HG03139 (cell line): ENCODE measurements at regions not wholly inside any gene's neighbourhood (a gene's known extent, or its start where the extent isn't known, plus 50 kb on each side); places are given as distances from the start of the nearest gene placed in this dataset.
"Not testable (repeated sequence)": the region's sequence is repeated elsewhere in the genome, so short reads cannot be mapped to it uniquely, and the experiment has no call there.

Experiments used
- ATAC-seq: cut with Tn5 transposase; IDR thresholded peaks from one replicate; pipeline ENCODE4 v1.9.1; 2021; ENCODE audit not compliant: unreplicated experiment

GRCh38 chr4:151864068-151864467 lies 103.3 kb upstream of the GATB start:
- ATAC-seq, result no peak

GRCh38 chr4:151862766-151863165 lies 102.0 kb upstream of the GATB start:
- no peak for ATAC-seq

- ATAC-seq, result no peak
Measured at GRCh38 chr4:151860561-151861093, 99.8 kb upstream of the GATB start.

GRCh38 chr4:151859641-151860040 lies 98.8 kb upstream of the GATB start:
- no peak for ATAC-seq

- no peak for ATAC-seq
Measured at GRCh38 chr4:151858356-151858755, 97.5 kb upstream of the GATB start.

DNA sequence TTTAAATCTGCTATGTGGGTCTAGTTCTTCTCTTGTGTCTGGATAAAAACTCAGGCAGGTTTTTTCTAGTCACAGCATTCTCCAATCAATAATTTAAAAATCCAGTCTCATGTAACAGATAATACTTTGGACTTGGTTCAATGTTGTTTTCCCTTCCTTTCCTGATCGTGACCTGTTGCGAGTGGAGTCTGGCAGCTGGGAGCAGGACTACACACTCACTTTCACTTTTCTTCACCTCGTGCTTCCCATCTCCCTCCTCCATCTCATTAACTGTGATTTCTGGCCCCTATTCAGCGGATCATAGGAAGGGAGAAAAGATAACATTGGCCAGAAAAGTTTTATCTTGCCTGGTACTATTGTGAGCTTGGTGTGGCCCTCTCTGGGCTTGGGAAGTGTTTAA lies 96.6 kb upstream of the GATB start:
- no peak for ATAC-seq

DNA sequence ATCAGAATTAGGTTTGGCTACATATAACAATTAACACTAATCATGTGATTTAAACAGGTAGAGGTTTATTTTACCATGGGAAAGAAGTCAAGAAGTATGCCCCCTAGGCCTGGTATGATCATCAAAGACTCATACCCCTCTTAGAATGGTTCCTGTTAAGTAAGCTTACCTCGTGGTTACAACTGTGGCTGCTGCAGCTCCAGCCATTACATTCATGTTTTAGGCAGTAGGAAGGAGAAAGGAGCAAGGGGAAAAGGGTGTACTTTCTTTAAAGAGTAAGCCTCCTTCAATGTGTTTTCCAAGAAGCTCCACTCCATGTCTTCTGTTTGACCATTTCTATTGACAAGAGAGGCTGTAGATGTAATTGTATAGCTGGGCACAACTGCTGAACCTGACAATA lies 94.9 kb upstream of the GATB start:
- no peak for ATAC-seq

DNA sequence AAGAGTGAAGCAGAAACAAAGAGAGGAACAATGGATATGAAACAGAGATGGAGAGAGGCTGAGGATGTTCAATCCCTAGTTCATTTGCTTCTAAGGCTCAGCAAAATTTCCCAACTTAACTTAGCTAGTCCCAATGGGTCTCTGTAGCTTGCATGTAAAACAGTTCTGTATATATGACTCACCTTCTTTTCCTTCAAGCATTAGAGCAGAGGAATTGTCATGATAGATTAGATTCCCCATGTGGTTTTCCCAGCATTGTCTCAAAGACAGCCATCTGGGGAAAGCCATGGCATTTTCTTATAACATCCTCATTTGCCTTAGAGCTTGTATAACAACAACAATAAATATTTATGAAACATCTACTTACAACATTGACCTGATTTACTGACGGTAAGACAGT lies 93.9 kb upstream of the GATB start:
- no peak for ATAC-seq

DNA sequence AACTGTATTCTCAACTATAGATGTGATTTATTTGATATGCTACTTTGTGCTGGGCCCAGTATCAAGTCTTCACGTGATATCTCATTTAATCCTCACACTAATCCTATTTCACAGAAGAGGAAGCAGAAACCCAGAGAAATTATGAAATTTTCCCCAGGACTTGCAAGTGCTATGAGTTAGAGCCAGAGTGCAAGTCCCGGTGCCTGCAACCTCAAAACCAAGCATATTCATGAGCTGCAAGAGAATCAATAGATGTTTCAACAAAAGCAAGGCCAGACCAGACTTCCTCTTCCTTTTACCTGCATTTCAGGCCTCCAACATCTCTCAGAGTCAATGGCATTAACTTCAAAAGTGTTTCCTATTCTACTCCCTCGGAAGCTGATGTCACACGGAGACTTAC lies 92.2 kb upstream of the GATB start:
- no peak for ATAC-seq

DNA sequence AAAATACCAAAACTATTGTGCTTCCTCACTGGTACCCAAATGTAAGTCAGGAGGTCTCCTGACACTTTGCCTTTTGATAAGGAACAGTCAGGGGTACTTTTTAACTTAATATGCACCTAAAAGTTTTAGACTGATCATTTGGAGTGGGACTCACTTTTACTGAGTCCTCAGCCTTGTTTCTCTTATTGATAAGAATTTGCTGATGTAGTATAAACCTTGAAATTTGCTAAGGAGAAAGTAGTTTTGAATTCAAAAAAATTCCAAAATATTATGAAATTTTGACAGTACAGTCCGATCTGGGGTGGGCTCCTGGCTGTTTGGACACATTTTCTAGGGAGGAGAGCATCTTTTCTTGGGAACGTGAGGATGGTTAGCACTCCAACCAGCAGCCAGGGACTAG lies 91.4 kb upstream of the GATB start:
- ATAC-seq, result no peak

GRCh38 chr4:151851354-151851753 lies 90.5 kb upstream of the GATB start:
- ATAC-seq, result no peak

DNA sequence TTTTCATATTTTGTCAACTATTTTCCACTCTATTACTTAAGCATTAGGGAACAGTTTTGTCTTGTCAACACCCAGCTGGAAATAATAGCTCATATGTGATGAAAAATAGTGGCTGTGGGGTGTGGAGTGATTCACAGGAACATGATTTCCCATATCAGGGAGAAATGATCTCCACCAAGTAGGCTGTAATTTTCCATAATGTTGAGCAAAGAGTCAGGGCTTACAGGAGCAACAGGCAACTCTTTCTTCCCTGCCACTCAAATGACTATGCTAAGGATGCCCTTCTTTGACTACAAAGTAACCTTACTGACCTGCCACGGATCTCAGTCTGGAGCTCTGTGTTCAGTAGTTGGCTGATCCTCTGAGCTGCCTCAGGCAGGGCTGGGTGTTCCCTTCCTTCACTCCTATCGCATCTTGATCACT lies 90.0 kb upstream of the GATB start:
- no peak for ATAC-seq

GRCh38 chr4:151845551-151845950 lies 84.7 kb upstream of the GATB start:
- not testable (repeated sequence) for ATAC-seq

DNA sequence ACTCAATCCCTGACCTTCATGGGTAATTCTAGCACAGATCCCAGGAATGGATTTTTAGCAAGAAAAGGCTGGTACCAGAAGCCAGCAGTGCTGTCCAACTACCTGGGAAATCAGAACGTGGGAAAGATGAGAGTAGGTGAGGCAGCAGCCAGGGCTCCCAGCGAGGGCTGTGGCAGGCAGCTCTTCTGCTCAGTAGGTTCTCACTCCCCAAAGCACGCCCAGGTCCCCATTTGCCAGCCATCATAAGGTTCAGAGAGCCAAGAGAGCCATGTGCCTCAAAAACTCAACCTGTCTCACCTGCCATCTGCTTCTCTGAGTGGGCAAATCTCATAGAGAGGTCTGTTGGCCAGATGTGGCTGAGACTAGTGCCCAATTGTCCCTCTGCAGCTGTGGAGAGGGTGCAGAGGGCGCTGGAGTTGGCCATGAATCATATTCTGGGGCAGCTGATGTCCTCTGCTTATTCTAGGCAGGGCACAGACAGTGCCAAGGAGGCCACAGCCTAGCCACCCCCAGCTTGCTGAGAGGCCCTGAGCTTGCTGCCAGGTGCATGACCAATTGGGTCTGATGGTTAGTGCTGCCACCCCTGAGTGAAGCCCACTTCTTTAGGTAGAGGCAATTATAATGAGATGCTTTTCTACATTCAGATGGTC lies 81.7 kb upstream of the GATB start:
- ATAC-seq, result no peak

DNA sequence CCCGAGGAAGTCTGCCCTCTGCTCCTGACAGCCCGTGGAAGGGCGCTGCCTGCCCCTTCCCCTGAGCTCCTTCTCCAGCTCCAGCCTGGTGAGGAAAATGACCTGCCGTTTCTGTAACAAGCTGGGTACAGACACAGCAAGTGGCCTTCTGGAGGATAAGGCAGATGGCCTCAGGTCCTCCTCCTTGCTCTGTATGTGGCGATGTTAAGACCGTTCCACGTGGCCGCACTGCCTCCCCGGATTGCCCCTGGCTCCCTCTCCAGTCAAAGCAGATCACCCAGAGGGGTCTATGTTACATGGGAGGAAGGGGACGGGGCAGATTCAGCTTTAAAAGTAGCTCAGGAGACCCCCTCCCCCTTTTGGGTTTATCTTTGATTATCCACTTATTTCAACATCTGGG lies 80.3 kb upstream of the GATB start:
- ATAC-seq, result no peak

- no peak for ATAC-seq
Measured at GRCh38 chr4:151835467-151835866, 74.7 kb upstream of the GATB start.

- no peak for ATAC-seq
Measured at GRCh38 chr4:151833174-151833573, 72.4 kb upstream of the GATB start.

DNA sequence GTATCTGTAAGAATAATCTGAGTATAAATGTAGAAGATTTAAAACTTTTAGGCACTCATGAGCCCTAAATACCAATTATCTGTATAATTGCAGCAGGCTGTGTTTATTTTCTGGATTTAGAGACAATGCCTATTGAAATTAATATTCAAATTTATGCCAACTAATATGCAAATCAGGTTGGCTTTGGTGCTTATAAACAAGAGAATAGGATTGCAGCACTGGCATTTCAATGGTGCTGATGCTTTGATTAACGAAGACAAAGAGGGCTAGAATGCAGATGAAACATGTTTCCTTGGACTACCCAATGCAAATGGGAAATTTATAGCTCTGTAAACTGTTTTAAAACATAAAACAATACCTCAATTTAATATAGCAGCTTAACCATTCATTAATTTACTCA lies 70.7 kb upstream of the GATB start:
- ATAC-seq, result no peak

DNA sequence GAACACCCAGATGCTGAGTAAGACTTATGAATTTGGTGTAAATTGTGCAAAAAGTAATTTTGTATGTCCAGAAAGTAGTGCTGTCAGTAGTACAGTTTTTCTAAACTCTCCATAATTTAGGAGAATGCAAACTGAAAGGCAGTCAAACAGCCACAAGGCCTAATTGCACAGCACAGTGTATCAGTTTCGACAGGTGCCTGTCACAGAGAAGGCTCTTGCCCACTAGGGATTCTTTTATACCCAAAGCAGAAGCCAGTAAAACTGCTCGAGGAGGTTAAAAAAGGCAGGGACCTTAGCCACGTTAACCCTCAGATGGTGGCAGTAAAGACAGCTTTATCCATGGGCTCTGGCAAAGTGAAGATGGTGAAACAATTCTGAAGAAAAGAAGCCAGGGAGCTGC lies 69.4 kb upstream of the GATB start:
- ATAC-seq, result no peak

DNA sequence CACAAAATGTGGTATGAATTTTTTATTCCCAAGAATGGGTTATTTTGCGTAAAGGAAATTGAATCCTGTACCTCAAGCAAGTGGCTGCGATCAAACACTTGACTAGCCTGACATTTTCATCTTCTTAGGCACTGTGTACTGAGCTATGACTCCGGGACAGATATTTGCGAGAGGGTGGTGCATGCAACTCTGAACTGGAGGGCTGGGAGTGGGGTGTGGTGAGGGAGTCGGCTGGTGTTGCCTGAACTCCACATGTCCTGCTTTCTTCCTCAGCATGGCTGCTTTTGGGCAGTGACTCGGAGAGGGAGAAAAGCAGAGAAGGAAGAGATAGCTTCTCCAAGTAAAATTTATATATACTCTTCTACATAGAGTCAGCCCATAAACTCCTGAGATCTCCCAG lies 68.5 kb upstream of the GATB start:
- no peak for ATAC-seq

- ATAC-seq, result no peak
Measured at GRCh38 chr4:151824656-151825055, 63.8 kb upstream of the GATB start.

DNA sequence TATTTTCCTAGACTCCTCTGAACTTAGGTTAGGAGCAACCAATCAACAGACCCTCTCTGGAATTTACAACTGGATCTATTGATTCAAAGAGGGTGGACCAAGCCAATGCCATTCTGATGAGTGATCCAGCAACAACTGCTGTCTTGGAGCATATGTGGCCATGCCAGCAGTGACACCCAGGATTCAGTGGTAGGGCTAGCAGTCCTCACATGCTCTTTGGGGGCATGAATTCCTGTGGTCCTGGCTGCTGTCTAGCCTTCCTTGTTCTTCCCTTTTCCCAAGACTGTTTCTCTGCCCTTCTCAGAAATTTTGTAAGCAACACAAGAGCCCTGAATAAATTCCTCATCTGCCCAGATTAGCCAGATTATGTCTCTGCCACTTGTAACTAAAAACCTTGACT lies 61.5 kb upstream of the GATB start:
- ATAC-seq, result no peak

GRCh38 chr4:151820004-151820403 lies 59.2 kb upstream of the GATB start:
- no peak for ATAC-seq
